Cardiac muscle cell (in vitro differentiated cells and primary cell): ENCODE measurements at regions not wholly inside any gene's neighbourhood (a gene's known extent, or its start where the extent isn't known, plus 50 kb on each side); places are given as distances from the start of the nearest gene placed in this dataset.

Experiments used
- DNase-seq, 2 donors: peaks; one replicate each; pipeline versions ENCODE4 v3.0.0 to v3.0.0-alpha.2; 2010 to 2017; ENCODE audit warnings: low read depth in 1 of 2, low spot score in 1 of 2
- H3K27ac ChIP-seq: fragments of 200-600 bp; sonication (generic); 2 replicates; pipeline ENCODE4 v1.5.1; 2016
- H3K27me3 ChIP-seq: fragments of 200-600 bp; sonication (generic); 2 replicates; pipeline ENCODE4 v1.6.0; 2016; ENCODE audit warnings: control low read depth
- H3K36me3 ChIP-seq: fragments of 200-600 bp; sonication (generic); 2 replicates; pipeline ENCODE4 v1.5.1; 2016; ENCODE audit warnings: control low read depth
- H3K4me1 ChIP-seq: fragments of 200-600 bp; sonication (generic); 2 replicates; pipeline ENCODE4 v1.8.1; 2017; ENCODE audit warnings: low read depth, mild to moderate bottlenecking, mixed run types
- H3K4me3 ChIP-seq: fragments of 200-600 bp; sonication (generic); 2 replicates; pipeline ENCODE4 v1.5.1; 2016; ENCODE audit warnings: mild to moderate bottlenecking
- H3K9me3 ChIP-seq: fragments of 200-600 bp; sonication (generic); 2 replicates; pipeline ENCODE4 v1.5.1; 2017; ENCODE audit warnings: low read depth, mild to moderate bottlenecking, control low read depth
- CTCF ChIP-seq: IDR thresholded peaks from 2 replicates; pipeline ENCODE4 v1.5.1; 2012; ENCODE audit warnings: low read depth, mild to moderate bottlenecking, low read length

DNA sequence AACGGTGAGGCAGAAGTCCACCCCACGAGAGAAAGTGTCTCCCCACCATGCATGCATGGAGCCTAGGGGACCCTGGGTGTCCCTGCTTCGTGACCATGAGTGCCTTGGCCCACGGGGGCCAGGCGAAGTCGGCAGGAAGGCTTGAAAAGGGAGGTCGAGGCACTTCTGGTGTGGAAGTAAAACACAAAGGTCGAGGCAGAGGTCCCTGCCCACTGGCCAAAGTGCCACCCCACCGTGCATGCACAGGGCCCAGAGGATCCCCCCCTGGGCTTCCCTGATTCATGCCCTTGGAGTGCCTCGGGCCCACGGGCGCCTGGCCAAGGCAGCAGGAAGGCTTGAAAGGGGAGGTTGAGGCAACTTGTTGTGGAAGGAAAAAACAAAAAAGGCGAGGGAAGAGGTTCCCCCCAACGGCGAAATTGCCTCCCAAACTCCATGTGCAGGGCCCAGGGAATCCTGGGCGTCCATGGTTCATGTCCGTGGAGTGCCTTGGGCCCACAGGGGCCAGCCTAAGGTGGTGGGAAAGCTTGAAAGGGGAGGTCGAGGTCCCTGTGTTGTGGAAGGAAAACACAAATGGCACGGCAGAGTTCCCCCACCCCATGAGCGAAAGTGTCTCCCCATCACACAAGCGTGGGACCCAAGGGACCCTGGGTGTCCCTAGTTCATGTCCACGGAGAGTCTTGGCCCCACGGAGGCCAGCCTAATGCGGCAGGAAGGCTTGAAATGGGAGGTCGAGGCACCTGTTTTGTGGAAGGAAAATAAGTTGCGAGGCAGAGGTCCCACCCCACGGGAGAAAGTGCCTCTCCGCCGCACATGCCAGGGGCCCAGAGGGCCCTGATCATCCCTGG is 372.1 kb downstream of the ALG10 start:
- Histone ChIP-seq H3K9me3 (no peaks in the 10 kb centered on the region), H3K27ac (no peak overlapping the region), H3K27me3 (no peaks in the 10 kb centered on the region), H3K4me3 (no peak overlapping the region), H3K4me1 (no peaks in the 10 kb centered on the region), H3K36me3 (no peaks in the 10 kb centered on the region)
- no peak for DNase-seq
- no peak for TF ChIP-seq CTCF

DNA sequence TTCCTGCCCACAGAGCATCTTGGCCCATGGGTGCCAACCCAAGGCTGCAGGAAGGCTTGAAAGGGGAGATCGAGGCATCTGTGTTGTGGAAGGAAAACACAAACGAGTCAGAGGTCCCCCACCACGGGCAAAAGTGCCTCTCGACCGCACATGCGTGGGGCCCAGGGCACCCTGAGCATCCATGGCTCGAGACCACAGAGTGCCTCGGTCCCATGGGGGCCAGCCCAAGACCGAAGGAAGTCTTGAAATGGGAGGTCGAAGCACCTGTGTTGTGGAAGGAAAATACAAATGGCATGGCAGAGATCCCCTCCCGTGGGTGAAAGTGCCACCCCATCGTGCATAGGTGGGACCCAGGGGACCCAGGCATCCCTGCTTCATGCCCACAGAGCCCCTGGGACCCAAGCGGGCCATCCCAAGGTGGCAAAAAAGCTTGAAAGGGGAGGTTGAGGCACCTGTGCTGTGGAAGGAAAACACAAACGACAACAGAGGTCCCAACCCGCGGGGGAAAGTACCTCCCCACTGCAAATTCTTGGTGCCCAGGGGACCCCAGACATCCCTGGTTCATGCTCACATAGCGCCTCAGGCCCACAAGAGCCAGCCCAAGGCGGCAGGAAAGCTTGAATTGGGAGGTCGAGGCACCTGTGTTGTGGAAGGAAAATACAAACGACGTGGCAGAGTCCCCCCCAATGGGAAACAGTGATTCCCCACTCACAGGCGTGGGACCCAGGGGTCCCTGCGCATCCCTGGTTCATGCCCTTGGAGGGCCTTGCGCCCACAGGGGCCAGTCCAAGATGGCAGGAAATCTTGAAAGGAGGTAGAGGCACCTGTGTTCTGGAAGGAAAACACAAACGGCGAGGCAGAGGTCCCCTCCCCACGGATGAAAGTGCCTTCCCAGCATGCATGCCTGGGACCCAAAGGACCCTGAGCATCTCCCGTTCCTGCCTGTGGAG is 373.0 kb downstream of the ALG10 start:
- H3K36me3 ChIP-seq = no peaks in the 10 kb centered on the region
- no peaks in the 10 kb centered on the region for H3K9me3 ChIP-seq
- no peak for TF ChIP-seq CTCF
- no peak overlapping the region for H3K27ac ChIP-seq
- H3K27me3 ChIP-seq = no peaks in the 10 kb centered on the region
- H3K4me1 ChIP-seq = no peaks in the 10 kb centered on the region
- no peak overlapping the region for H3K4me3 ChIP-seq
- no peak for DNase-seq

DNA sequence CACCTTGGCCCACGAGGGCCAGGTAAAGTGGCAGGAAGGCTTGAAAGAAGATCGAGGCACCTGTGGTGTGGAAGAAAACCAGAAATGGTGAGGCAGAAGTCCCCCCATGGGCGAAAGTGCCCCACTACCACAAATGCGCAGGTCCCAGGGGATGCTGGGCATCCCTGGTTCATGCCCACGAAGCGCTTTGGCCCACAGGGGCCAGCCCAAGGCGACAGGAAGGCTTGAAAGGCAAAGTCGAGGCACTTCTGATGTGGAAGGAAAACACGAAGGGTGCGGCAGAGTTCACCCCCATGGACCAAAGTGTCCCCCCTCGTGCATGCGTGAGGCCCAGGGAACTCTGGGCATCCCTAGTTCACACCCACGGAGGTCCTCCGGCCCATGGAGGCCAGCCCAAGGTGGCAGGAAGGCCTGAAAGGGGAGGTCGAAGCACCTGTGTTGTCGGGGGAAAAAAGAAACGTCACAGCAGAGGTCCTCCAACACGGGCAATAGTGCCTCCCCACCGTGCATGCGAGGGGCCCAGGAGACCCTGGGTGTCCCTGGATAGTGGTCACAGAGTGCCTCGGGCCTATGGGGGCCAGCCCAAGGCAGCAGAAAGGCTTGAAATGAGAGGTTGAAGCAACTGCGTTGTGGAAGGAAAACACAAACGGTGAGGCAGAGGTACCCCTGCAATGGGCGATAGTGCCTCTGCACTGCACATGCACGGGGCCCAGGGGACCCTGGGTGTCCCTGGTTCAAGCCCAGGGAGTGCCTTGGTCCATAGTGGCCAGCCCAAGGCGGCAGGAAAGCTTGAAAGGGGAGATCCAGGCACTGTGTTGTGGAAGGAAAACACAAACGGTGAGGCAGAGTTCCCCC is 373.9 kb downstream of the ALG10 start:
- Histone ChIP-seq H3K4me3 (no peak overlapping the region), H3K27me3 (no peaks in the 10 kb centered on the region), H3K27ac (no peak overlapping the region), H3K4me1 (no peaks in the 10 kb centered on the region), H3K36me3 (no peaks in the 10 kb centered on the region), H3K9me3 (no peaks in the 10 kb centered on the region)
- DNase-seq = no peak
- no peak for TF ChIP-seq CTCF

- no peak for TF ChIP-seq CTCF
- Histone ChIP-seq H3K27me3 (no peaks in the 10 kb centered on the region), H3K4me1 (no peaks in the 10 kb centered on the region), H3K36me3 (no peaks in the 10 kb centered on the region), H3K9me3 (no peaks in the 10 kb centered on the region), H3K27ac (no peak overlapping the region), H3K4me3 (no peak overlapping the region)
- no peak for DNase-seq
Measured at GRCh38 chr12:34396861-34397590, 374.7 kb downstream of the ALG10 start.
